ENCODE measurements at regions not wholly inside any gene's neighbourhood (a gene's known extent, or its start where the extent isn't known, plus 50 kb on each side); places are given as distances from the start of the nearest gene placed in this dataset.

GRCh38 chr18:56128153-56128791 lies 510.1 kb downstream of the TXNL1 start:
- Histone ChIP-seq H3K27me3 (no peaks in the 10 kb centered on the region), H3K4me3 (no peak overlapping the region), H3K27ac (no peak overlapping the region), H3K4me1 (ENCODE audit: insufficient read depth) (peaks cover 7% of the 10 kb centered on the region), H3K36me3 (no peaks in the 10 kb centered on the region), H3K9me3 (no peaks in the 10 kb centered on the region)
- TF ChIP-seq EP300 (IDR thresholded peaks at IDR 0.05) = no peak
- TF ChIP-seq, protein P1, sequence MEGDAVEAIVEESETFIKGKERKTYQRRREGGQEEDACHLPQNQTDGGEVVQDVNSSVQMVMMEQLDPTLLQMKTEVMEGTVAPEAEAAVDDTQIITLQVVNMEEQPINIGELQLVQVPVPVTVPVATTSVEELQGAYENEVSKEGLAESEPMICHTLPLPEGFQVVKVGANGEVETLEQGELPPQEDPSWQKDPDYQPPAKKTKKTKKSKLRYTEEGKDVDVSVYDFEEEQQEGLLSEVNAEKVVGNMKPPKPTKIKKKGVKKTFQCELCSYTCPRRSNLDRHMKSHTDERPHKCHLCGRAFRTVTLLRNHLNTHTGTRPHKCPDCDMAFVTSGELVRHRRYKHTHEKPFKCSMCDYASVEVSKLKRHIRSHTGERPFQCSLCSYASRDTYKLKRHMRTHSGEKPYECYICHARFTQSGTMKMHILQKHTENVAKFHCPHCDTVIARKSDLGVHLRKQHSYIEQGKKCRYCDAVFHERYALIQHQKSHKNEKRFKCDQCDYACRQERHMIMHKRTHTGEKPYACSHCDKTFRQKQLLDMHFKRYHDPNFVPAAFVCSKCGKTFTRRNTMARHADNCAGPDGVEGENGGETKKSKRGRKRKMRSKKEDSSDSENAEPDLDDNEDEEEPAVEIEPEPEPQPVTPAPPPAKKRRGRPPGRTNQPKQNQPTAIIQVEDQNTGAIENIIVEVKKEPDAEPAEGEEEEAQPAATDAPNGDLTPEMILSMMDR (IDR thresholded peaks at IDR 0.05) = no peak
- intact Hi-C loops (cut with DNase I) = no loop called here
- whole genome bisulfite sequencing, 3 donors = 38 to 71% (median 53%) methylated on average over 2 of the region's 2 CpGs
- no peak for DNase-seq

- no peak for DNase-seq
- Histone ChIP-seq H3K4me1 (ENCODE audit: insufficient read depth) (peaks cover 7% of the 10 kb centered on the region), H3K4me3 (no peak overlapping the region), H3K9me3 (no peaks in the 10 kb centered on the region), H3K27ac (peak overlapping the region; percentile 9 to 36), H3K36me3 (no peaks in the 10 kb centered on the region), H3K27me3 (no peaks in the 10 kb centered on the region)
- intact Hi-C loops (cut with DNase I) = no loop called here
- WGBS, 3 donors = 61 to 72% (median 64%) methylated on average over 5 of the region's 5 CpGs
- TF ChIP-seq POLR2A (IDR thresholded peaks at IDR 0.05) (no peak), EP300 (IDR thresholded peaks at IDR 0.05) (no peak)
- TF ChIP-seq, protein P1 (IDR thresholded peaks at IDR 0.05) = no peak
Measured at GRCh38 chr18:56127322-56128099, 510.9 kb downstream of the TXNL1 start.

DNA sequence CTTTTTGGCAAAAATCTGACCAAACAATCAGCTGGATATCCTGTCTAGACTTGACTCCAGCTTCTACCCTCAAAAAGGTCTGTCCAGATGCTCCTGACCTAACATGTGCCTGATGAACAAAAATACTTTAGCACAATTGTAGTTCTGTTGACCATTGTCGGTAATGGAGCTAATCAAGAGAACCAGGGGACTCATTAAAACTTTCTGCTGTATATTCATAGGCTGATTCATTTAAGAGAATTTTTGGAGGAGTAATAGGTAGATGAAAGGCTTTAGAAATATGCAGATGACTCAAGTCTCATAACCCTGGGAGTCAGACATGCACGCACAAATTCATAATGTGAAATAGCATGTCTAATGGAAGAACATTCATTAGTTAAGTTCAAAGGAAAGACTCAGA lies 514.2 kb downstream of the TXNL1 start:
- intact Hi-C loops (cut with DNase I) = no loop called here
- TF ChIP-seq POLR2A (IDR thresholded peaks at IDR 0.05) (no peak), EP300 (IDR thresholded peaks at IDR 0.05) (no peak)
- TF ChIP-seq, protein P1 (IDR thresholded peaks at IDR 0.05) = no peak
- WGBS, 3 donors = 31 to 62% (median 46%) methylated on average over 2 of the region's 2 CpGs
- Histone ChIP-seq H3K27ac (no peak overlapping the region), H3K4me3 (no peak overlapping the region), H3K9me3 (no peaks in the 10 kb centered on the region), H3K4me1 (ENCODE audit: insufficient read depth) (peaks cover 7% of the 10 kb centered on the region), H3K36me3 (no peaks in the 10 kb centered on the region), H3K27me3 (no peaks in the 10 kb centered on the region)
- DNase-seq = no peak

DNA sequence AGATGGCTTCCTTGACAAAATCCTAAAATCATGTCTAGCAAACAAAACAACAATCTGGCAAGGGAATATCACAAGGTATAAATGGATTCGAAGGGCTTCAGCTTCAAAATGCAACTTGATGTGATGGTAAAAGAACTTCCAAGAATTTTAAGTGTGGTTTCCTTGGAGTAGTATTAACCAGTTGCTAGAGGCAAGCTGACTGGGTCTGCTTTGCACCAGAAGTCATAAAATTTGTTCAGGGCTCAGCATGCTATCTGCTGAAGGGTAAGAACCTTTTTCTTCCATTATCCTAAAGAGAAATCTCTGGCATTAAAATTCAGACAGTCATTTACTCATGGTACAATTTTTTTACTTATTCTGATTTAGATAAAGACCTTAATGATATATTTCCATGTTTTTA lies 516.7 kb downstream of the TXNL1 start:
- no peak for DNase-seq
- H3K27me3 ChIP-seq = no peaks in the 10 kb centered on the region
- H3K4me3 ChIP-seq = no peak overlapping the region
- intact Hi-C loops (cut with DNase I) = no loop called here
- no peaks in the 10 kb centered on the region for H3K36me3 ChIP-seq
- no peak overlapping the region for H3K27ac ChIP-seq
- no peak for TF ChIP-seq POLR2A (IDR thresholded peaks at IDR 0.05)
- TF ChIP-seq, protein P1 (IDR thresholded peaks at IDR 0.05) = no peak
- no peak for TF ChIP-seq EP300 (IDR thresholded peaks at IDR 0.05)
- no peaks in the 10 kb centered on the region for H3K4me1 ChIP-seq (ENCODE audit: insufficient read depth)
- 95 to 100% (median 97%) methylated on average over 1 of the region's 1 CpG for WGBS, 3 donors
- H3K9me3 ChIP-seq = no peaks in the 10 kb centered on the region

Data from ovary (tissue), 7 donors.